Small intestine (tissue), 7 donors: ENCODE measurements at regions not wholly inside any gene's neighbourhood (a gene's known extent, or its start where the extent isn't known, plus 50 kb on each side); places are given as distances from the start of the nearest gene placed in this dataset.

Experiments
- DNase-seq, 2 donors: peaks; one replicate each; pipeline versions ENCODE4 v3.0.0 to v3.0.0-alpha.2; 2013
- FAIRE-seq: peaks from 2 replicates; lab custom pipeline; 2012; peaks lifted over from hg19 to GRCh38; lab: Jason Lieb, UNC
- H3K27ac ChIP-seq, 3 donors: one replicate each; pipeline ENCODE4 v1.5.1; 2013; ENCODE audit warnings: low read length in 2 of 3, mild to moderate bottlenecking in 2 of 3, control low read depth in 1 of 3, inconsistent platforms in 1 of 3, low read depth in 1 of 3, moderate library complexity in 1 of 3
- H3K27me3 ChIP-seq, 3 donors: one replicate each; pipeline ENCODE4 v1.6.1; 2013; ENCODE audit warnings: low read length in 3 of 3, inconsistent platforms in 1 of 3; ENCODE audit not compliant: control insufficient read depth in 3 of 3, insufficient read depth in 3 of 3
- H3K36me3 ChIP-seq, 3 donors: one replicate each; pipeline ENCODE4 v1.6.1; 2013; ENCODE audit warnings: low read length in 3 of 3, inconsistent platforms in 1 of 3, low read depth in 1 of 3, mild to moderate bottlenecking in 1 of 3, moderate library complexity in 1 of 3; ENCODE audit not compliant: control insufficient read depth in 3 of 3, insufficient read depth in 2 of 3
- H3K4me1 ChIP-seq, 3 donors: one replicate each; pipeline ENCODE4 v1.6.1; 2013; ENCODE audit warnings: low read length in 2 of 3, inconsistent platforms in 1 of 3, low read depth in 1 of 3, mild to moderate bottlenecking in 1 of 3, moderate library complexity in 1 of 3; ENCODE audit not compliant: control insufficient read depth in 3 of 3, insufficient read depth in 2 of 3
- H3K4me3 ChIP-seq, 3 donors: one replicate each; pipeline ENCODE4 v1.5.1; 2013; ENCODE audit warnings: low read length in 3 of 3, control low read depth in 1 of 3, inconsistent platforms in 1 of 3, low read depth in 1 of 3, mild to moderate bottlenecking in 1 of 3, moderate library complexity in 1 of 3
- H3K9me3 ChIP-seq, 2 donors: one replicate each; pipeline ENCODE4 v1.6.1; 2013; ENCODE audit warnings: low read depth in 1 of 2, low read length in 1 of 2; ENCODE audit not compliant: control insufficient read depth in 2 of 2, insufficient read depth in 1 of 2
- WGBS, 3 donors: extraction: QIAGEN DNeasy Blood & Tissue Kit; methylation state at CpG; one replicate each; pipeline ENCODE4 v1.1.7; 2013; 5-methylcytosine and 5-hydroxymethylcytosine counted together
- donor health status: healthy with polysubstance abuse.
- donor health status: control.
- donor health status: control.
- donor health status: Bipolar disorder and iron deficiency.
- donor health status: healthy.

GRCh38 chr9:14466828-14467227 is 152.9 kb upstream of the NFIB start:
- Histone ChIP-seq H3K36me3 (no peaks in the 10 kb centered on the region), H3K9me3 (no peaks in the 10 kb centered on the region), H3K4me1 (peaks cover 0 to 2% (median 0%) of the 10 kb centered on the region in 3 donors), H3K27ac (no peak overlapping the region), H3K4me3 (no peak overlapping the region), H3K27me3 (peaks cover 0 to 9% (median 0%) of the 10 kb centered on the region in 3 donors)
- DNase-seq (no peak), FAIRE-seq (no peak)
- WGBS, 3 donors: 60 to 87% (median 73%) methylated on average over 4 of the region's 4 CpGs

- H3K27ac ChIP-seq: no peak overlapping the region
- FAIRE-seq (no peak), DNase-seq (no peak)
- WGBS, 3 donors: 13 to 67% (median 22%) methylated on average over 7 of the region's 7 CpGs
- no peaks in the 10 kb centered on the region for H3K36me3 ChIP-seq
- peaks cover 0 to 2% (median 0%) of the 10 kb centered on the region in 3 donors for H3K4me1 ChIP-seq
- no peak overlapping the region for H3K4me3 ChIP-seq
- peaks cover 0 to 9% (median 0%) of the 10 kb centered on the region in 3 donors for H3K27me3 ChIP-seq
- H3K9me3 ChIP-seq: no peaks in the 10 kb centered on the region
Measured at GRCh38 chr9:14466429-14466818, 152.5 kb upstream of the NFIB start.

- Histone ChIP-seq H3K36me3 (no peaks in the 10 kb centered on the region), H3K4me1 (peaks cover 0 to 2% (median 0%) of the 10 kb centered on the region in 3 donors), H3K27ac (no peak overlapping the region), H3K27me3 (peaks cover 0 to 4% (median 0%) of the 10 kb centered on the region in 3 donors), H3K9me3 (no peaks in the 10 kb centered on the region), H3K4me3 (no peak overlapping the region)
- 39 to 70% (median 48%) methylated on average over 1 of the region's 1 CpG for WGBS, 3 donors
- FAIRE-seq: no peak
- no peak for DNase-seq
Measured at GRCh38 chr9:14462950-14463349, 149.0 kb upstream of the NFIB start.

GRCh38 chr9:14455243-14455642 is 141.3 kb upstream of the NFIB start:
- H3K4me3 ChIP-seq: no peak overlapping the region
- FAIRE-seq: no peak
- no peaks in the 10 kb centered on the region for H3K4me1 ChIP-seq
- H3K27me3 ChIP-seq: peaks cover 0 to 2% (median 0%) of the 10 kb centered on the region in 3 donors
- H3K27ac ChIP-seq: no peak overlapping the region
- no peaks in the 10 kb centered on the region for H3K9me3 ChIP-seq
- no peaks in the 10 kb centered on the region for H3K36me3 ChIP-seq
- WGBS, 3 donors: 51 to 82% (median 51%) methylated on average over 2 of the region's 2 CpGs
- DNase-seq: peak in 1 of 2 donors; percentile 15

- H3K9me3 ChIP-seq: no peaks in the 10 kb centered on the region
- H3K27me3 ChIP-seq: peaks cover 0 to 2% (median 0%) of the 10 kb centered on the region in 3 donors
- H3K36me3 ChIP-seq: no peaks in the 10 kb centered on the region
- no peak overlapping the region for H3K4me3 ChIP-seq
- H3K27ac ChIP-seq: no peak overlapping the region
- no peaks in the 10 kb centered on the region for H3K4me1 ChIP-seq
- FAIRE-seq (no peak), DNase-seq (no peak)
Measured at GRCh38 chr9:14453286-14453685, 139.3 kb upstream of the NFIB start.

- no peaks in the 10 kb centered on the region for H3K36me3 ChIP-seq
- H3K4me1 ChIP-seq: no peaks in the 10 kb centered on the region
- H3K4me3 ChIP-seq: no peak overlapping the region
- 4 to 29% (median 15%) methylated on average over 1 of the region's 1 CpG for WGBS, 3 donors
- DNase-seq: no peak
- peaks cover 0 to 2% (median 0%) of the 10 kb centered on the region in 3 donors for H3K27me3 ChIP-seq
- no peak for FAIRE-seq
- H3K27ac ChIP-seq: no peak overlapping the region
- no peaks in the 10 kb centered on the region for H3K9me3 ChIP-seq
Measured at GRCh38 chr9:14452539-14452938, 138.6 kb upstream of the NFIB start.

GRCh38 chr9:14451949-14452348 is 138.0 kb upstream of the NFIB start:
- no peak overlapping the region for H3K27ac ChIP-seq
- peaks cover 0 to 2% (median 0%) of the 10 kb centered on the region in 3 donors for H3K27me3 ChIP-seq
- DNase-seq (no peak), FAIRE-seq (no peak)
- H3K36me3 ChIP-seq: no peaks in the 10 kb centered on the region
- H3K4me3 ChIP-seq: no peak overlapping the region
- H3K4me1 ChIP-seq: no peaks in the 10 kb centered on the region
- H3K9me3 ChIP-seq: no peaks in the 10 kb centered on the region
- 49 to 64% (median 51%) methylated on average over 4 of the region's 4 CpGs for WGBS, 3 donors

- FAIRE-seq (no peak), DNase-seq (no peak)
- H3K27ac ChIP-seq: no peak overlapping the region
- no peaks in the 10 kb centered on the region for H3K36me3 ChIP-seq
- no peak overlapping the region for H3K4me3 ChIP-seq
- H3K4me1 ChIP-seq: no peaks in the 10 kb centered on the region
- no peaks in the 10 kb centered on the region for H3K9me3 ChIP-seq
- peaks cover 0 to 3% (median 0%) of the 10 kb centered on the region in 3 donors for H3K27me3 ChIP-seq
- 65 to 69% (median 66%) methylated on average over 3 of the region's 3 CpGs for WGBS, 3 donors
Measured at GRCh38 chr9:14447103-14447502, 133.2 kb upstream of the NFIB start.

GRCh38 chr9:14445946-14446345 is 132.0 kb upstream of the NFIB start:
- no peak overlapping the region for H3K27ac ChIP-seq
- FAIRE-seq (no peak), DNase-seq (no peak)
- 87 to 91% (median 88%) methylated on average over 3 of the region's 3 CpGs for WGBS, 3 donors
- no peak overlapping the region for H3K4me3 ChIP-seq
- H3K27me3 ChIP-seq: peaks cover 0 to 3% (median 0%) of the 10 kb centered on the region in 3 donors
- H3K9me3 ChIP-seq: no peaks in the 10 kb centered on the region
- H3K36me3 ChIP-seq: no peaks in the 10 kb centered on the region
- no peaks in the 10 kb centered on the region for H3K4me1 ChIP-seq
